Astrocyte (in vitro differentiated cells and primary cell): ENCODE measurements at regions not wholly inside any gene's neighbourhood (a gene's known extent, or its start where the extent isn't known, plus 50 kb on each side); places are given as distances from the start of the nearest gene placed in this dataset.

ENCODE experiments used
- DNase-seq: peaks from one replicate; pipeline ENCODE4 v3.0.0-alpha.2; 2010; ENCODE audit warnings: low read depth
- FAIRE-seq: peaks from 2 replicates; lab custom pipeline; 2011; peaks lifted over from hg19 to GRCh38; lab: Jason Lieb, UNC
- H2AFZ ChIP-seq: 2 replicates; pipeline ENCODE4 v1.6.0; 2012; ENCODE audit warnings: low read depth, low read length, inconsistent platforms
- H3K27ac ChIP-seq: 2 replicates; pipeline ENCODE4 v1.5.1; 2011; ENCODE audit warnings: low read depth, low read length, inconsistent platforms
- H3K27me3 ChIP-seq: 2 replicates; pipeline ENCODE4 v1.6.0; 2011; ENCODE audit warnings: low read length, inconsistent platforms; ENCODE audit not compliant: insufficient read depth
- H3K36me3 ChIP-seq: 2 replicates; pipeline ENCODE4 v1.5.1; 2011; ENCODE audit warnings: low read length, inconsistent platforms; ENCODE audit not compliant: insufficient read depth
- H3K4me1 ChIP-seq: 2 replicates; pipeline ENCODE4 v1.5.1; 2011; ENCODE audit warnings: low read length, inconsistent platforms; ENCODE audit not compliant: insufficient read depth
- H3K4me2 ChIP-seq: 2 replicates; pipeline ENCODE4 v1.6.0; 2012; ENCODE audit warnings: low read length, inconsistent platforms
- H3K4me3 ChIP-seq: 2 replicates; pipeline ENCODE4 v1.5.1; 2011; ENCODE audit warnings: low read depth, mild to moderate bottlenecking, low read length, inconsistent platforms; ENCODE audit not compliant: insufficient read depth
- H3K79me2 ChIP-seq: 2 replicates; pipeline ENCODE4 v1.6.0; 2012; ENCODE audit warnings: mild to moderate bottlenecking, low read length, inconsistent platforms; ENCODE audit not compliant: insufficient read depth
- H3K9ac ChIP-seq: 2 replicates; pipeline ENCODE4 v1.6.0; 2012; ENCODE audit warnings: mild to moderate bottlenecking, low read length, inconsistent platforms
- H3K9me3 ChIP-seq: 2 replicates; pipeline ENCODE4 v1.5.1; 2012; ENCODE audit warnings: low read depth, mild to moderate bottlenecking, low read length, inconsistent platforms; ENCODE audit not compliant: insufficient read depth
- H4K20me1 ChIP-seq: 2 replicates; pipeline ENCODE4 v1.6.0; 2012; ENCODE audit warnings: low read length, inconsistent platforms; ENCODE audit not compliant: insufficient read depth
- H3K27ac Mint-ChIP-seq: one replicate; pipeline ENCODE4 v1.8.0; 2021; ENCODE audit warnings: mild to moderate bottlenecking, mixed read lengths; ENCODE audit not compliant: unreplicated experiment
- H3K27me3 Mint-ChIP-seq: one replicate; pipeline ENCODE4 v1.8.0; 2021; ENCODE audit warnings: low read depth, mixed read lengths; ENCODE audit not compliant: unreplicated experiment
- H3K36me3 Mint-ChIP-seq: one replicate; pipeline ENCODE4 v1.8.0; 2021; ENCODE audit warnings: low read depth, mixed read lengths; ENCODE audit not compliant: unreplicated experiment
- H3K4me1 Mint-ChIP-seq: one replicate; pipeline ENCODE4 v1.8.0; 2021; ENCODE audit warnings: low read depth, mixed read lengths; ENCODE audit not compliant: unreplicated experiment
- H3K4me3 Mint-ChIP-seq: one replicate; pipeline ENCODE4 v1.8.0; 2021; ENCODE audit warnings: mild to moderate bottlenecking, moderate library complexity, mixed read lengths; ENCODE audit not compliant: unreplicated experiment
- H3K9me3 Mint-ChIP-seq: one replicate; pipeline ENCODE4 v1.8.0; 2021; ENCODE audit warnings: mild to moderate bottlenecking, mixed read lengths; ENCODE audit not compliant: unreplicated experiment
- CTCF ChIP-seq: IDR thresholded peaks from 2 replicates; pipeline ENCODE4 v1.5.1; 2011; ENCODE audit warnings: low read depth, mild to moderate bottlenecking, inconsistent platforms, low read length, moderate library complexity; ENCODE audit not compliant: insufficient read depth
- EZH2 ChIP-seq: IDR thresholded peaks from 2 replicates; pipeline ENCODE4 v1.6.1; 2012; ENCODE audit warnings: mild to moderate bottlenecking, low read length, inconsistent platforms; ENCODE audit not compliant: insufficient read depth

- H3K27me3 Mint-ChIP-seq = no peaks in the 10 kb centered on the region
- H3K4me3 Mint-ChIP-seq = no peak overlapping the region
- Histone ChIP-seq H3K4me2 (no peak overlapping the region), H3K9me3 (no peaks in the 10 kb centered on the region), H3K4me1 (no peaks in the 10 kb centered on the region), H2AFZ (no peak overlapping the region), H3K4me3 (no peak overlapping the region), H3K9ac (no peak overlapping the region), H3K36me3 (no peaks in the 10 kb centered on the region), H3K27me3 (no peaks in the 10 kb centered on the region), H3K27ac (no peak overlapping the region), H3K79me2 (no peaks in the 10 kb centered on the region), H4K20me1 (no peaks in the 10 kb centered on the region)
- H3K4me1 Mint-ChIP-seq = peaks cover 11% of the 10 kb centered on the region
- FAIRE-seq (no peak), DNase-seq (peak; percentile 79)
- H3K36me3 Mint-ChIP-seq = no peaks in the 10 kb centered on the region
- H3K9me3 Mint-ChIP-seq = peaks cover 4% of the 10 kb centered on the region
- H3K27ac Mint-ChIP-seq = no peak overlapping the region
- no peak for TF ChIP-seq CTCF
- TF ChIP-seq EZH2 = no peak
Measured at GRCh38 chr7:137096607-137097006, 228.2 kb downstream of the CHRM2 start.

DNA sequence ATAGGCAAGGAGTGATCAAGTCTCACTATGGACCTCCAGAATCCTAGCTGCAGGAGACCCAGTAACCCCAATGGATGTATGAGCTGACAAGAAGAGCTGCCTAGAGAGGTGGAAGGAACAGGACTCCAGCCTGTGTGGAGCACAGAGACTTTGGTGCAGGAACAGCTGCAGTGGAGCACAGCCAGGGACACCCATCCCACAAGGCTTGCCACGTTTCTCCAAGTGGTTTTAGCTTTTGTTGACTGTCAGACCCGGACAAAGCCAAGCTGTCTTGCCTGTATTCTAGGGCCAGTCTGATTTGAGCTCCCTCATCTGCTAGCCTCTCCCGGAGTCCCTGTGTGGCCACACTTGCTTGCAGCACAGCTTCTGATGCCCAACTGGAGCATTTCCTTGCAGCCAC, 224.7 kb downstream of the CHRM2 start:
- H3K79me2 ChIP-seq = no peaks in the 10 kb centered on the region
- Mint-ChIP-seq H3K27me3 (no peaks in the 10 kb centered on the region), H3K4me1 (peaks cover 11% of the 10 kb centered on the region), H3K36me3 (no peaks in the 10 kb centered on the region), H3K27ac (no peak overlapping the region), H3K4me3 (no peak overlapping the region), H3K9me3 (peaks cover 4% of the 10 kb centered on the region)
- no peak overlapping the region for H3K4me2 ChIP-seq
- FAIRE-seq = no peak
- H3K36me3 ChIP-seq = no peaks in the 10 kb centered on the region
- no peak overlapping the region for H2AFZ ChIP-seq
- H3K4me1 ChIP-seq = no peaks in the 10 kb centered on the region
- TF ChIP-seq CTCF (no peak), EZH2 (no peak)
- no peak for DNase-seq
- H3K9ac ChIP-seq = no peak overlapping the region
- no peak overlapping the region for H3K4me3 ChIP-seq
- H3K27ac ChIP-seq = no peak overlapping the region
- H4K20me1 ChIP-seq = no peaks in the 10 kb centered on the region
- no peaks in the 10 kb centered on the region for H3K27me3 ChIP-seq
- no peaks in the 10 kb centered on the region for H3K9me3 ChIP-seq

GRCh38 chr7:137091396-137091795, 222.9 kb downstream of the CHRM2 start:
- H3K9me3 ChIP-seq = no peaks in the 10 kb centered on the region
- no peak overlapping the region for H3K9ac ChIP-seq
- H3K27me3 ChIP-seq = no peaks in the 10 kb centered on the region
- Mint-ChIP-seq H3K27ac (no peak overlapping the region), H3K36me3 (no peaks in the 10 kb centered on the region), H3K9me3 (peaks cover 4% of the 10 kb centered on the region), H3K4me1 (peaks cover 8% of the 10 kb centered on the region), H3K27me3 (no peaks in the 10 kb centered on the region), H3K4me3 (no peak overlapping the region)
- TF ChIP-seq CTCF (peak; percentile 15), EZH2 (no peak)
- H4K20me1 ChIP-seq = no peaks in the 10 kb centered on the region
- H3K4me3 ChIP-seq = no peak overlapping the region
- H2AFZ ChIP-seq = no peak overlapping the region
- FAIRE-seq (no peak), DNase-seq (peak; percentile 24)
- H3K4me2 ChIP-seq = no peak overlapping the region
- H3K4me1 ChIP-seq = no peaks in the 10 kb centered on the region
- no peak overlapping the region for H3K27ac ChIP-seq
- no peaks in the 10 kb centered on the region for H3K79me2 ChIP-seq
- H3K36me3 ChIP-seq = no peaks in the 10 kb centered on the region
